ENCODE measurements at regions not wholly inside any gene's neighbourhood (a gene's known extent, or its start where the extent isn't known, plus 50 kb on each side); places are given as distances from the start of the nearest gene placed in this dataset.
"Not testable (repeated sequence)": the region's sequence is repeated elsewhere in the genome, so short reads cannot be mapped to it uniquely, and the experiment has no call there.

DNA sequence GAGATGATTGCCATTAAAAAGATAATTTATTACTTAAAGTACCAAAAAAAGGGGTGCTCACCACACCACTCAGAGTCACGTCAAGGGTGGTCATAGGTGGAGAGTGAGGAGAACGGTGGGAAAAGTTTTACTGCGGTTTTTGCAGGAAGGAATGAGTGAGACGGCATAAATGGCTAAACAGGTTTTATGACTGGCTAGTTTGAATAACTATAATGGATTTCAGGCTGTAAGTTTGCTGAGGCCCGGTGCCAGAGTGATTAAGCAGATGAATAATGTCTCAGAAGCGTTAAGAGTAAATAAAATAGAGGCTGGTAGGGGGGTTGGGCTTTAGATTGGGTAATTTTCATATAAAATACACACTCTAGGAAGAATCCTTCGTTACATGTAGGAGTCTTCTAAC lies 1337.8 kb downstream of the AMY1C start:
- ChIA-PET CTCF (no interaction called here), POLR2A (no interaction called here)
- H3K27me3 Mint-ChIP-seq (ENCODE audit: insufficient read depth, unreplicated experiment): no peaks in the 10 kb centered on the region
- no TSS peak for BruUV-seq (replicated peaks)
- no peak overlapping the region for H3K4me3 Mint-ChIP-seq (ENCODE audit: unreplicated experiment)
- H3K9me3 ChIP-seq: no peaks in the 10 kb centered on the region
- H3K4me3 ChIP-seq (ENCODE audit: low read depth, low read length): no peak overlapping the region
- no peak for DNase-seq
- no peak for TF ChIP-seq CTCF (IDR thresholded peaks at IDR 0.05; ENCODE audit: insufficient read depth in 1 of 2, low read depth in 1 of 2, low read length in 1 of 2, severe bottlenecking in 1 of 2, unreplicated experiment in 1 of 2)
- intact Hi-C loops (cut with micrococcal nuclease; ENCODE audit: unreplicated experiment): no loop called here
- H3K36me3 ChIP-seq (ENCODE audit: control insufficient read depth, insufficient read depth, low read length): no peaks in the 10 kb centered on the region
- H3K27ac Mint-ChIP-seq (ENCODE audit: unreplicated experiment): no peak overlapping the region
- no peaks in the 10 kb centered on the region for H3K4me1 Mint-ChIP-seq (ENCODE audit: low read depth, unreplicated experiment)
- H3K36me3 Mint-ChIP-seq (ENCODE audit: insufficient read depth, unreplicated experiment): no peaks in the 10 kb centered on the region
- H3K4me1 ChIP-seq: no peaks in the 10 kb centered on the region
- no peaks in the 10 kb centered on the region for H3K9me3 Mint-ChIP-seq (ENCODE audit: unreplicated experiment)
- H3K27me3 ChIP-seq (replicated peaks; ENCODE audit: control insufficient read depth, insufficient read depth, low read length): no peaks in the 10 kb centered on the region

DNA sequence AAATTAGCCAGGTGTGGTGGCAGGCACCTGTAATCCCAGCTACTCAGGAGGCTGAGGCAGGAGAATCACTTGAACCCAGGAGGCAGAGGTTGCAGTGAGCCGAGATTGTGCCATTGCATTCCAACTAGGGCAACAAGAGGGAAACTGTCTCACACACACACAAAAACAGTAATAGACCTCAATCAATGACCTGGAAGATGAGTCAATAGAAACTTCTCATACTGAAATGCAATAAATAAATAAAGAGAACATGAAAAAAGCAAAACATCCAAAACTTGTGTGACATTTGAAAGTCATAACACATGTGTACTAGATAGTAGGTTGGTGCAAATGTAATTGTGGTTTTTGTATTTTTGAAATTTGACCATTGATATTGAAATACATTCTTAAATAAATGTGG lies 1338.5 kb downstream of the AMY1C start:
- H3K4me1 Mint-ChIP-seq (ENCODE audit: low read depth, unreplicated experiment): no peaks in the 10 kb centered on the region
- H3K4me3 ChIP-seq (ENCODE audit: low read depth, low read length): no peak overlapping the region
- no peak for TF ChIP-seq CTCF (IDR thresholded peaks at IDR 0.05; ENCODE audit: insufficient read depth in 1 of 2, low read depth in 1 of 2, low read length in 1 of 2, severe bottlenecking in 1 of 2, unreplicated experiment in 1 of 2)
- ChIA-PET CTCF (no interaction called here), POLR2A (no interaction called here)
- DNase-seq: no peak
- H3K27me3 ChIP-seq (replicated peaks; ENCODE audit: control insufficient read depth, insufficient read depth, low read length): no peaks in the 10 kb centered on the region
- no peaks in the 10 kb centered on the region for H3K9me3 ChIP-seq
- no peaks in the 10 kb centered on the region for H3K4me1 ChIP-seq
- H3K36me3 Mint-ChIP-seq (ENCODE audit: insufficient read depth, unreplicated experiment): no peaks in the 10 kb centered on the region
- H3K36me3 ChIP-seq (ENCODE audit: control insufficient read depth, insufficient read depth, low read length): no peaks in the 10 kb centered on the region
- no peaks in the 10 kb centered on the region for H3K27me3 Mint-ChIP-seq (ENCODE audit: insufficient read depth, unreplicated experiment)
- H3K9me3 Mint-ChIP-seq (ENCODE audit: unreplicated experiment): no peaks in the 10 kb centered on the region
- BruUV-seq (replicated peaks): no TSS peak
- intact Hi-C loops (cut with micrococcal nuclease; ENCODE audit: unreplicated experiment): no loop called here
- H3K27ac Mint-ChIP-seq (ENCODE audit: unreplicated experiment): no peak overlapping the region
- no peak overlapping the region for H3K4me3 Mint-ChIP-seq (ENCODE audit: unreplicated experiment)

DNA sequence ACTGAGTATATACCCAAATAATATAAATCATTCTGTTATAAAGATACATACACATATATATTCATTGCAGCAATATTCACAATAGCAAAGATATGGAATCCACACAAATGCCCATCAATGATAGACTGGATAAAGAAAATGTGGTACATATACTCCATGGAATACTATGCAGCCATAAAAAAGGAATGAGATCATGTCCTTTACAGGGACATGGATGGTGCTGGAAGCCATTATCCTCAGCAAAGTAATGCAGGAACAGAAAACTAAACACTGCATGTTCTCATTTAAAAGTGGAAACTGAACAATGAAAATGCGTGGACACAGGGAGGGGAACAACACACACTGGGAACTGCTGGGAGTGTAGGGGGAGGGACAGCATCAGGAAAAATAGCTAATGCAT lies 1344.2 kb downstream of the AMY1C start:
- CTCF ChIA-PET; H3K4me3 ChIP-seq (ENCODE audit: low read depth, low read length); H3K9me3 ChIP-seq; H3K4me1 Mint-ChIP-seq (ENCODE audit: low read depth, unreplicated experiment); H3K27me3 Mint-ChIP-seq (ENCODE audit: insufficient read depth, unreplicated experiment); H3K36me3 Mint-ChIP-seq (ENCODE audit: insufficient read depth, unreplicated experiment); H3K36me3 ChIP-seq (ENCODE audit: control insufficient read depth, insufficient read depth, low read length); H3K4me3 Mint-ChIP-seq (ENCODE audit: unreplicated experiment); H3K4me1 ChIP-seq; H3K27me3 ChIP-seq (replicated peaks; ENCODE audit: control insufficient read depth, insufficient read depth, low read length); H3K9me3 Mint-ChIP-seq (ENCODE audit: unreplicated experiment); POLR2A ChIA-PET; H3K27ac Mint-ChIP-seq (ENCODE audit: unreplicated experiment); BruUV-seq (replicated peaks); intact Hi-C loops (cut with micrococcal nuclease; ENCODE audit: unreplicated experiment); DNase-seq: not testable (repeated sequence)

- BruUV-seq (replicated peaks): no TSS peak
- no peak overlapping the region for H3K27ac Mint-ChIP-seq (ENCODE audit: unreplicated experiment)
- Histone ChIP-seq H3K4me3 (ENCODE audit: low read depth, low read length) (no peak overlapping the region), H3K9me3 (no peaks in the 10 kb centered on the region), H3K4me1 (no peaks in the 10 kb centered on the region), H3K36me3 (ENCODE audit: control insufficient read depth, insufficient read depth, low read length) (no peaks in the 10 kb centered on the region), H3K27me3 (replicated peaks; ENCODE audit: control insufficient read depth, insufficient read depth, low read length) (no peaks in the 10 kb centered on the region)
- POLR2A ChIA-PET: no interaction called here
- CTCF ChIA-PET: no interaction called here
- H3K36me3 Mint-ChIP-seq (ENCODE audit: insufficient read depth, unreplicated experiment): no peaks in the 10 kb centered on the region
- H3K4me1 Mint-ChIP-seq (ENCODE audit: low read depth, unreplicated experiment): no peaks in the 10 kb centered on the region
- no peak for DNase-seq
- H3K27me3 Mint-ChIP-seq (ENCODE audit: insufficient read depth, unreplicated experiment): no peaks in the 10 kb centered on the region
- intact Hi-C loops (cut with micrococcal nuclease; ENCODE audit: unreplicated experiment): no loop called here
- TF ChIP-seq CTCF (IDR thresholded peaks at IDR 0.05; ENCODE audit: insufficient read depth in 1 of 2, low read depth in 1 of 2, low read length in 1 of 2, severe bottlenecking in 1 of 2, unreplicated experiment in 1 of 2): no peak
- H3K9me3 Mint-ChIP-seq (ENCODE audit: unreplicated experiment): no peaks in the 10 kb centered on the region
- H3K4me3 Mint-ChIP-seq (ENCODE audit: unreplicated experiment): no peak overlapping the region
Observed at GRCh38 chr1:105100102-105100501, 1350.4 kb downstream of the AMY1C start.
